HuH-7.5 (cell line): ENCODE measurements at regions not wholly inside any gene's neighbourhood (a gene's known extent, or its start where the extent isn't known, plus 50 kb on each side); places are given as distances from the start of the nearest gene placed in this dataset.
"Not testable (repeated sequence)": the region's sequence is repeated elsewhere in the genome, so short reads cannot be mapped to it uniquely, and the experiment has no call there.

Experiments used
- DNase-seq: peaks from one replicate; pipeline ENCODE4 v3.0.0; 2011; ENCODE audit warnings: low spot score

DNA sequence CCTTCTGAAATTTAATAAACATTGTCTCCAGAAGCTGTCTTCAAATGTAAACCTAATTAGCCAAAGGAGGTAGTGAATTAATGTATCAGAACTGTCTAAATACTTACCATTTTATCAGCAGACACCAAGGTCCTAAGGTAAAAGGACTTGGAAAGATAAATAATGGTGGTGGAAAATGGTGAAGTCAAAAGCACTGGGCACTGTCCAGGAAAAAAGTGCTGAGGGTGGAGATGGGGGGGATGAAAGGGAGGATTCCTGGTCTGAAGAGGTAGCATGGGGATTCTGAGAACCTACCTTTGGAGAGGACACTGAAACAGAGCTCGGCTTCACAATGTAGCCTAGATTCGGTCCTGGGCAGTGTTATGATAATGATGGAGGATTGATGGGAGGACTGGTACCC lies 149.0 kb upstream of the DPH6 start:
- DNase-seq = no peak

DNA sequence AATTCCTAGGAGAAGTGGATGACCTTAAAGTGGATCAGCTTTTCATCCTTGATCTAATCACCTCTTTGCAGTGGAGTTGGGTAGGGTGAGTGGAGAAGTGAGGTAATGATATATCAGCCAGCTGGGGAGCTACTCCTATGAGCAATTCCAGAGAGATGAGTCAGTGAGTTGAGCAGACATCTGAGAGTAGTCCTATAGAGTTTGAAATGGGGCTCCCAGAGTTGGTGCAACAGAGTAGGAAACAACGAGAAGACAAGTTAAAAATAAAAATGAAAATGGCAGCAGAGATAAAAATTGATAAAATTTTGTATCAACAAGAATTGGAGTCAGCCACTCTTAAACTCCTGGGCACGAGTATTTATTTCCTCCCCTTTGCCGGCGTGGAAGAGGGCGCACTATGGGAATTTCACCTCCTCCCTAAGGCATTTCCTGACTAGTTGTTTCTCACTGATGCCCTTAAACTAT lies 150.8 kb upstream of the DPH6 start:
- DNase-seq = no peak

DNA sequence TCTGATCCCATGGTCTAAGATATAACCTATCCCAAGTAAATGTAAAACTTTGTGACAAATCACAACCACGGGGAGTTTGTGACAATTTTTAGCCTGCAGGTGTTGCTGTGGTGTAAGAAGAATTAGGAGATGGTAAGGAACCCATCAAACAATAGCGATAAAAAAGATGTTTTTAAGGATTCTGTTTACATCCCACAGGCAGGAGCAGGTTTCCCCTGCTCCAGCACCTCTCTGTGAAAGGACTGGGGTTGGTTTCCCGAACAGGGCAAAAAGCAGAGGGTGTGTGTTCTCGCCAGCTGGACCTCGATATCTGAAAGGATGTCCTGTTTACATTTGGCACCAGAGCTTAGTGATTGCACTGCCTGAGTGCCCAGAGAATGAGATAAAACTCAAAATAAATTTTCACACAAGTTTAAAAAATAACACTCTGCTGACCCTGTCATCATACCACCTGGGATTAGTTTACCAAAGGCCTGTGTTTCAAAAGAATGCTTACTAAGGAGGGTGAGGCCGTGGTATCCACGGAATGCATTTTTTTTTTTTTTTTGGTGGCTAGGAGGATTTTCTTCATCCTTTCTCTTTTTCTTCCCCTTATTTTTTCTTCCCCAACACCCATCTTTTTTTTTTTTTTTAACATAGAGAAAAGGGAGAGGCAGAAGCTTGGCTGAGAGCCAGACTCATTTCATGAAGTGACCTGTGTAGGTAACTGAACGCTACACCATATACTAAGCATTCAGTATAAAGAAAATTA lies 151.8 kb upstream of the DPH6 start:
- no peak for DNase-seq

DNA sequence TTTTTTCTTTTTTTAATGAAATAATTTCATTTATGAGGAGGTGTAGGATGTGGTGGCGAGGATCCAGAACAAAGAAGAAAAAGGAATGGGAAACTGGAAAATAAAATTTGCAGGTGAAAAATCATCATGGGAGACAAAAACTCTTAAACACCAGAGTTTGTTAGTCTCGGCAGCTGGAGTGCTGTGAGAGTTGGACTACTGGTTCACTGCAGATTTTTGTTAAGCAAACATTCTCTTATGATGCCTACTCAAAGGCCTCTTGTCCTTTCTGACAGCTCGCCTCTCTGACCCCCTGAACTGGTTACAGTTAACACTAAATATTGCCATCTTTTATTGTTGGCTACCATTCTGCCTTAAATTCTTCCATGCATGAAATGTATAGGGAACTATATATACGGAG lies 152.4 kb upstream of the DPH6 start:
- no peak for DNase-seq

DNA sequence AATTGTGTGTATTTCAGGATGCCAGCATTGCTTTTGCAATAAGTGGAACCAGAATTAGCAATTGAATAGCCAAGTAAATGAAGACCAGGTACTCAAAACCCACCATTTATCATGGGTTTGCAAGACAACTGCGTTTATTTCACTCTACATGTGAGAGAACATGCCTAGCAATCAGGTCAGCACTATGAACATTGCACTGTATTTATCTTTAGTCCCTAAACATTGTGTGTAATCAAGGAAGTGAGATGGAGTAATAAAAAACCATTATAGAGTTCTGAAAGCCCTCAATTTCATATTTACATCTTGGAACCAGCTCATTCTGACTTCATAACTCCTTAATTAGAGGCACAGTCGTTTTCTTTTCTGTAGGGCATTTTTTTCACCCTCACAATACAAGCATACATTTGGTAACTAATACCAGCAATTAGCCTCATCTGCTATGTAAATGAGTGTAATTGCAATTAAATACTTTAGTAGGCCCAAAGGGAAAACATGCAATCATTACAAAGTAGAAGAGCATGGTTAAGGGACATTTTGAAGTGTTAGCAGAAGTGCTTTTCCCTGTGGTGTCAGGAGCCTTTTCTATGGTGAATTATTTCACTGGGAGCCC lies 153.1 kb upstream of the DPH6 start:
- DNase-seq = no peak

DNA sequence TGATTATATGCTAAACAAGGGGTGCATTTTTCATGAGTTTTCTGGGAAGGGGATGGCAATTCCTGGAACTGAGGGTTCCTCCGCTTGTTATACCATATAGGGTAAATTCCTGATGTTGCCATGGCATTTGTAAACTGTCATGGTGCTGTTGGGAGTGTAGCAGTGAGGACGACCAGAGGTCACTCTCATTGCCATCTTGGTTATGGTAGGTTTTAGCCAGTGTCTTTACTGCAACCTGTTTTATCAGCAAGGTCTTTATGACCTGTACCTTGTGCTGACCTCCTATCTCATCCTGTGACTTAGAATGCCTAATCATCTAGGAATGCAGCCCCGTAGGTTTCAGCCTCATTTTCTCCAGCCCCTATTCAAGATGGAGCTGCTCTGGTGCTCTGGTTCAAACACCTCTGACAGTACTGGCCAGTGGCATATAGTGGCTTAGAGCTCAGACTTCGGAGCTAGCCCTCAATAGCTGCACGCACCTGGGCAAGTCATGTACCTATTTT lies 154.2 kb upstream of the DPH6 start:
- DNase-seq = not testable (repeated sequence)

DNA sequence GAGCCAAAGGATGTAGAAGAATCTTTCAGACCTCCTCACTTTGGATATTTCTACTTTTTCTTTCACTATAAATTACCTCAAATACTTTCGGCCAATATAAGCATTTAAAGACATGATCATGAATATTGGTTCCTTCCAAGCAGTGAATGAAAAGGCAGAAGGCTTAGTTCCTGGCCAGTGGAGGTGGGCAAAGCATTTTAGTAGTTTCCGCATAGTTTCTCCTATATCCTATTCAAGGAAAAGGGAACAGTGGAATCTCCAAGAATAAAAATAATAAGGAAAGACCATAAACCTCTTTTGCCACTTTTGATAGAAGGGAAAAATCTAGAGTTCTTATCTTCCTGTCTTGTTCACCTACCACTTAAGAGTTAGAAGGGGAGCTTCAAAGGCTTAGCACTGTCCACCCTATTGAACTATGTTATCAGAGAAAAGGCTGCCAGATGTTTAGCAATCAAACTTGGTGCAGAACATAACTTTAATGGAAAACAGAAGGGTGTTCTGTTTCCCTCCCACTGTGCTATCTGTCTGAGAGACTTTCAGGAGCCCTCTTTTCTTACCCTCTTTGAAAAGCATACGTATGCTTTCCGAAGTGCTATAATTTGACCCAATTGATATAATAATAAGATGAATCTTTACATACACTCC lies 155.6 kb upstream of the DPH6 start:
- no peak for DNase-seq

DNA sequence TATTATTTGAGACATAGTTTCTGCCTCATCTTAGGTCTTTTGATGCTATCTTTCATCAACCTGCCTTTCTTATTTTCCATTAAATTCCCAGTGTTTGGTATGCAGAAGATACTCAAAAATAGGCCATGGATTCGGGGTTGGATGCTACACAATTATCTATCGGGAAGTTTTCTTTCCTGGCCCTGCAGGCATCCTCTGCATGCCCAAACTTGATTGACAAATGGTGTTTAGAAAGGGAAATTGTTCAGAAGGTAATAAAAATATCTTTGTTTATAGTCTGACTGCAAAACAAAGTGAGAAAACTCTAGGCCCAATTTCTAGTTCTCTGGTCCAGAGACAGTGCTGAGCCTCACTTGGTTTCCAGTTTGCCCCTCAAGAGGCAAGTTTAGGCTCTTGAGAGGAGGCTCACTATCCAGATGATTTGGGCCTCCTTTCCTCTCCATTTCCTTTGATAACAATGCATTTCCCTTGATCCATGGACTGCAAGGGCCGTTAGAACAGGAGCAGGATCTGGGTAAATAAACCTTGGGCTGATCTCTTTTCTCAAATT lies 157.1 kb upstream of the DPH6 start:
- no peak for DNase-seq

DNA sequence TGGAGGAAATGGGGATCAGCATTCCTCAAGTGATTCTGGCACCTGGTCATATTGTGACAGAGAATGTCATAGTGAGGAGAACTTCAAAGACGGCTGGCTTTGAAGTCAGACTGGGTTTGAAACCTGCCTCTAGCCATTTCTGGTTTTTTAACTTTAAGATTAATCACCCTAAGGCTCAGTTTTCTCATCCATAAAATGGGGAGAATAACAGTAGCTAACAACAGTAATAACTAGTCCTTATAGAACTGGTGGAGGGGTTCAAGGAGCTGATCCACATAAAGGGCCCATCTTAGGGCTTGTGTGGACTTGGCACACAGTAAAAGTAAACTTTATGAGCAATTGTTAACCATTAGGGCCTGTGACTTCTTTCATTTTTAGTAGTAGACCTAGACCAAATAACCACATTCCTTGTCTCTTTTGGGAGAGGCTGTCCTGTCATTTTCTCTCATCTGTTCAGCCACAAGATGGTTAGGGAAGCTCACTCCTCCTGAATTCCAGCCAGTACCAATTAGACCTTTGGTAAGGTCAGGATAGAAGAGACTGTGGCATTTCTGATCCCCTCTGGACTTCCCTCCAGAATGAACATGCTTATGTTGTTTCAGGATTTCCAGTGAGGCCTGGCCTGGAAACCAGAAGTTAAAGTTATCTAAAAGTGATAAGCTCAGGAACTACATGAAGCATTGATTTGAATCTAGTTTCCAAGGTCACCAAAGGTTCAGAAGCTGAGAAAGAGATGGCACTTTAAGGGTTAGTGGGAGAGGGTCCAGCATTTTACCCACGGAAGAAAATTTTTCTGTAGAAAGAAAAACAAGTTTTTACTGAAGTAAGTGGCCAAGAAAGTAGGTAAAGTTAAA lies 159.3 kb upstream of the DPH6 start:
- DNase-seq = no peak

DNA sequence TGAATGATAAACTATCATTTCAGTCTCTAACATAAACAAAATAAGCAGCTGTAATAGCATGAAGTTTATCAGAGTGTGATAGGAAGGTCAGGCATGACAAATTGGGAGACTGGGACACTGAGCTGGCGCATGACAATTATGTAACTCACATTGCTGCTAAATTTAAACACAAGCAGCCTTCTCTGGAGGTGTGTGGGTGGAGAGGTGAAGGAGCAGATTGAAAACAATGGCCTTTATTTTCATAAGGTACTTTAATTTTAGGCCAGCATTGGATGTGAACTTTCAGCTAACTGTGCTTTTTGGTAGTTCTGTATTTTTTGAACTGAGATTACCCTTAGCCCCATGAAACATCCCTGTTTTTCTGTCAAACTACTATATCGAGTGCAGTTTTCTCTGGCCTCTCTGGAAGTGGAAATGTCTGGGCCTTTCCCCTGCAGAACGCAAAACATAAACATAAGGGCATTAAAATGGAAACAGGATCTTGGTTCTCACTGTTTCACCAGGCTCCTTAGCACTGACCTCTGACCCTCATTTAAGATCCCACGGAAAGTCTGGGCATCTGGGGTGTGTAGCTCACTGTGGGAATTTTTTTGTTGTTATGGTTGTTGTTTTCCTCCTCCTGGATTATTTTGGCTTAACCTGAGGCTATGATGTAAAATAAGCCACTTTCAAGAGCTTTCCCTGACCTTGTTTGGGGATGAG lies 160.1 kb upstream of the DPH6 start:
- DNase-seq = no peak

DNA sequence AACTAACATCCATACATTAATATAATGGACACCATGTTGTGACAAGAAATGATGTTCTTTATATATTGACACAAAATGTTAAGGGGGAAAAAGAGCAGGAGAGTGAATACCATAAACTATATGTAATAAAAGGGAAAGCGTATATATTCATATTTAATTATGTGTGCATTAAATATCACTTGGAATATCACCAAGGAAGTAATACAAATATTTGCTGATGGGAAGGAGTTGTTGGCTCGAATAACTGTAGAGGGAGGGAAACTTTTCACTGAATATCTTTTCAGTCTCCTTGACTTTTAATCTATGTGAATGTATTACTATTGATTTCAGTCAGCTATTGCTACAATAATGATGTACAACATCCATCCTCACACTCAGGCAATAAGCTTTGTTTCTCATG lies 167.0 kb upstream of the DPH6 start:
- DNase-seq = no peak

DNA sequence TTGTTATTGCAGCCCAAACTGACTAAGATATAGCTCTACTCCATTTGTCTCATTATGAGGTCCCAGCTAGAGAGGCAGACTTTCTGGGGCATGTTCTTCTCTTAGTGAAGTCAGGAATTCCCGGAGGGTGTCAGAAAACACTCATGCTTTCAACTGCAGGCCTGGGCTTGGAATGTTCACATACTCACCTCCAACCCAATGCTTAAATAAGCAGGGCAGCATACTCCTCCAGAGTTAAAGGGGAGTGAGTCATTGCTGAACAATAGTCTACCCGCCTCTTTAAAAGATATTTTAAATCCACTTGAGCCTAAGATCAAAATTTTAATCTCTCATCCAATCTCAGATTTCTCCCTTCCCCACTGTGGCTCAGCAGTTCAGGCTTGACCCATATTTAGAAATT lies 167.8 kb upstream of the DPH6 start:
- no peak for DNase-seq

DNA sequence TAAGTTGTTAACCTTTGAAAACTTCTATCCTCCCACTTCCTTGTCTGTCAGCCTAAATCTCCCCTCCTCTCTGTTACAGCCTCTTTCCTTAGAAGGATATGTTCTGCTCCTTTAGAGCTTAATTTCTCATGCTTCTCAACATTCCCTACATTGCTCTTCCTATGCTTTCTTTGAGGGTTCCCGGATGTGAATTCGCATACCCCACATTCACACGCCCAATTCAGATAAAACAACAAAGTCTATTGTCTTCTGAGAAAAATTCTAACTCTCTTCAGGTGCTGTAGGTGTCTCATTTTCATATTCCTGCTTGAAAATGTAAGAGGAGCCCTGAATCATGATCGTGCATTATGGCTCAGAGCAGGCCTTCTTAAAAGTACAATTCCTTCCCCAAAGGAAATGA lies 171.8 kb upstream of the DPH6 start:
- DNase-seq = no peak

DNA sequence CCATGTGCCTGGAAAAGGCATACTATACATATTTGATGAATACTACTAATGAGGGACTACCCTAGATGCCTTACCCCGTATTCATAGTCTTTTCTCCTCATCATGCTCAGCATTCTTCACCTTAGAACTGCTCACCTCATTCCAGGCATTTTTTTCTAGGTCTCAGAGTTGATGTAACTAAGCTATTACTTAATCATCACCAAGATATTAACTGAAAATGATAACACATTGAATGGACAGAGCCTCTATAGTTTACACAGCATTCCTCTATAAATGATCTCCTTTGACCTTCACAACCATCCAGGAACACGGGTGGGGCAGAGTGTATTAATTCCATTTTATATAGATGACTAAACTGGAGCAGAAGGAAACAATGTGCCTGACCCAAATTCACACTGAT lies 174.1 kb upstream of the DPH6 start:
- no peak for DNase-seq

DNA sequence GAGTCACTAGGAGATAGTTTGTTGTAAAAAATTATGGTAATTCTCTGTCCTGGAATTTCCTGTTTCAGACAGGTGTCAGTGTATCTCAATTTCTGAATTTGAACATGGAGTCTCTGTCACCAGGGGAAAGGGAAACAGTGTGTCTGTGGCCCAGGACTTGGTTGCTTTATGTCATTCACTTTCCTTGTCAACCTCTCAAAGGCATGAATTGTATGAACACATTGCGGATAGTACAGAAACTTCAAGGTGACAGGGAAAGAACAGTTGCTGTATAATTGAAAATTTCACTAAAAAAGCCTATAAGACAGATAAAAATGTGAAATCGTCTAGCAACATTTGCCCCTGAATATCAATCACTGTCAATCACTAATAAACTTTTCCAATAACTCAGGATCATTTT lies 175.0 kb upstream of the DPH6 start:
- no peak for DNase-seq

DNA sequence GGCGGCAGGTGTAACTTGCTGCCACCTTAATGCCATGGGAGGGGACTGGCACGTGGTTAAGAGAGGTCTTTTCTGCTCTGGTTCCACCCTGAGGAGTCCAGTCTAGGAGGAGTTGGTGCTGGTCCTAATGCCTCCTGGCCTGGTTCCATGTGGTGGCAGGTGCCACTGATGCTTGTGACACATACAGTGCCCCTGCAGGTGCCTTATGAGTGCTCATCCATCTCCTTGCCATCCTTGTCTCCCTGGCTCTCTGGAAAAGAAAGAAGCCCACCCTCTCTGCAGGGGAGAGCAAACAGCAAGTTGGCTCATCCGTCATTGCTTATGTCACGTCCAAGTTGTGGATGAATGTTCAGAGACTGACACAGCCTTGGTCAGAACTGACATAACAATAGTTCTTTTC lies 175.8 kb upstream of the DPH6 start:
- no peak for DNase-seq

DNA sequence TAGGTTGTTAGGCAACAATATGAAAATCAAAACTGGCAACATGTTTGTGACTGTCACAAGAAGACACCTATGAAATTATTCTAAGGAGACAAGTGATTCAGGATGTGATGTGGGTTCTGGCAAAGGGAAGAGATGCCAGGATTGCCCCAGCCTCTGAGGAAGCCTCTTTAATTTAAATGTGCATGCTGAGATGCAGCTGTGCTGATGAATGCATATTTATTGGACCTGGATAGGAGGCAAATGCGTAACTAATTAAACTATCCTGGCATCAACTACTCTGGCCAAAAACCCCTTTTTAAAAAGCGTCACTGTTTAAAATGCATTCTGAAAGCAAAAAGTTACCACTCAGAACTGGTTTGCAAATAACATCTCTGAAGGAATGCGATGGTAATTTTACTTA lies 176.5 kb upstream of the DPH6 start:
- no peak for DNase-seq

DNA sequence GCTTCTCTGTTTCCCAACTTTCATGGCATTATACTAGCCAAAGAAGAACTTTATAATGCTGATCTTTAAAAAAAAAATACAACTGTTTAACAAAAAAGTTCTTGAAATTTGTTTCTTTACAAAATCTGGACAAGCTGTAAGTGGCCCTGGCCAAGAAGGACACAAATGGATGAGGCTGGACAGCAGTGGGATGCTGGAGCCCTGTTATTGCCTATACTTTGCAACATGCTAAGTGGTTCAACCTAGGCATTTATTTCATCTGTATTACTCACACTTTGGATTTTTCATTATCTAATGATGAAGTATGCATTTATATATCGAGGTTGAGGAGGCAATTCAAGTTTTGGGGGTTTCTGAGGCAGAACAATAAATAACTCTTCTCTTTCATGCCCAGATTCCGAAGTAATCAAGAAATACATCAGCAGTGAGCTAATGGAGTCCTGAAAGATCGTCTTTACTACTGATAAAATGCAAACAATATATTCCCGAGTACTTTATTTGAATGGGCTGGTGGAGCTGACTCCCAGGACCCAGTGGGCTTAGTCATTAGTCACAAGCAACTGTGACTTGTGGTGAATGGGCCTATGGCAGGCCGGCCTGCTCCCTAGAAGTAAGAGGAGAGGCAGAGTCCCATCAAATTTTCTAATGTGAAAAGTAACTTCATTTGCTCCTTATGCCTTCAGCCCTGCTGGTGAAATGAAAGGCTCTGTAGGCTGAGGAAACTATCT lies 177.3 kb upstream of the DPH6 start:
- no peak for DNase-seq

DNA sequence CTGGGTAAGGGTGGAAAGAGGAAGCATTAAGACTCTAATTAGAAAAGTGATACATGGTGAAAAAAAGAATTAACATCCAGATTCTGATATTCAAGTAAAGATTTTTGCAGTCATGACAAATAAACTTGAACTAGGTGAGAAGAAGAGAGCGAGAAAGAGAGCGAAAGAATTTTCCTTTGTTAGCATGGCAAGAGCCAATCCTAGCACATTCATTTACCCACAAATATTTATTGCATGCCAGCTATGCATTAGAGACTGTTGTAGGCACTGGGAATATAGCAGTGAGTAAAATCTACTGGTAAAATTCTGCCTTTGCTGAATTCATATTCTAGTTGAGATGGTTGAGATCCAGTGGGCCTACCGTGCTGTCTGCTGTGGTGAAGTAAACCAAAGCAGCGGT lies 177.9 kb upstream of the DPH6 start:
- DNase-seq = no peak

DNA sequence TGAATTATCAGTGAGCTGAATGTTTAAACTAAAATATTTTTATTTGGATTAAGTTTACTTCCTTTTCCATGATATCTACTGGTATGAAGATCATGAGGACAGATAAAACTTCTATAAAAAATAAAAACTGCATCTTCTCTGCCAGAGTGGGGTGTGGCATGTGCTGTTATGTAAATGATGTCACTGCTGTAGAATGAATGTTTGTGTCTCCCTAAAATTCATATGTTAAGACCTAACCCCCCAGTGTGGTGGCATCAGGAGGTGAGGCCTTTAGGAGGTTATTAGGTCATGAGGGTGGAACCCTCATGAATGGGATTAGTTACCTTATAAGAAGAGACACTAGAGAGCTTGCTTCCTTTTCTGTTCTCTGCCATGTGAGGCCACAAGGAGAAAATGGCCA lies 178.7 kb upstream of the DPH6 start:
- no peak for DNase-seq

DNA sequence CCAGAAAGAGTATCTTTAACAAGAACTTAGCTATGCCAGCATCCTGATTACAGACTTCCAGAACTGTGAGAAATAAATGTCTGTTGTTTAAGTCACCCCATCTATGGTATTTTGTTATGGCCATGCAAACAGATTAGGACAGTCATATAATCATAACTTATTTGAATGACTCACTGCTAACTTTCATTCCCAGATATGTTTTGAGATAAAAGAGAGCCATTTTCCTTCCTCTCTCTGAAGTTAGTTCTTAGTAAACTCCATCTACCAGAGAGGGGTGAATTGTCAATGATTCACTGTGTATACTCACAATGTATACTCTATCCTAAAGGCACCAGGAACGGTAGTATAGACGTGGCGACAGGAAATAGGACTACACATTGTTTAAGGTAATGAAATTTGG lies 179.4 kb upstream of the DPH6 start:
- no peak for DNase-seq
